GM19023 (cell line): ENCODE measurements at regions not wholly inside any gene's neighbourhood (a gene's known extent, or its start where the extent isn't known, plus 50 kb on each side); places are given as distances from the start of the nearest gene placed in this dataset.

Experiments
- ATAC-seq: cut with Tn5 transposase; IDR thresholded peaks from one replicate; pipeline ENCODE4 v1.9.1; 2021; ENCODE audit warnings: mild to moderate bottlenecking, moderate library complexity; ENCODE audit not compliant: unreplicated experiment

DNA sequence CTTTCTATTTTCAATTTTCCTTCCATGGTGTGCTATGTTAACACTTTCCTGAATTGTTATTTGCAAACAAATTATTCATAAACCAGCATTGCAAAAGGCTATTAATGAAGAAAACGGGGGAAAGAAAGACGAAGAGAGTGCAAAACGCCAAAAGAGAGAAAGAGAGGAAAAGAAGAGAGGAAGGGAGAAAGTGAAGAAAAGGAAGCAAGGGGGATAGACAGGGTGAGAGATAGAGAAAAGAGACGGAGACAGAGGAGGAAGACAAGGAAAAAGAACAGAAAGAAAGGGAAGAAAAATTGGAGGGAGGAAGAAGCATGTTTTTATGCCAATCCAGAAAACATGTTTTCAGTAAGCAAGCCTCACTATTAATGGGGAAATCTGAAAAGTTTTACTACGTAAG, 310.6 kb downstream of the TFEC start:
- no peak for ATAC-seq

- no peak for ATAC-seq
Measured at GRCh38 chr7:115709664-115710063, 320.9 kb downstream of the TFEC start.

- ATAC-seq, result no peak
Measured at GRCh38 chr7:115708013-115708341, 322.6 kb downstream of the TFEC start.

DNA sequence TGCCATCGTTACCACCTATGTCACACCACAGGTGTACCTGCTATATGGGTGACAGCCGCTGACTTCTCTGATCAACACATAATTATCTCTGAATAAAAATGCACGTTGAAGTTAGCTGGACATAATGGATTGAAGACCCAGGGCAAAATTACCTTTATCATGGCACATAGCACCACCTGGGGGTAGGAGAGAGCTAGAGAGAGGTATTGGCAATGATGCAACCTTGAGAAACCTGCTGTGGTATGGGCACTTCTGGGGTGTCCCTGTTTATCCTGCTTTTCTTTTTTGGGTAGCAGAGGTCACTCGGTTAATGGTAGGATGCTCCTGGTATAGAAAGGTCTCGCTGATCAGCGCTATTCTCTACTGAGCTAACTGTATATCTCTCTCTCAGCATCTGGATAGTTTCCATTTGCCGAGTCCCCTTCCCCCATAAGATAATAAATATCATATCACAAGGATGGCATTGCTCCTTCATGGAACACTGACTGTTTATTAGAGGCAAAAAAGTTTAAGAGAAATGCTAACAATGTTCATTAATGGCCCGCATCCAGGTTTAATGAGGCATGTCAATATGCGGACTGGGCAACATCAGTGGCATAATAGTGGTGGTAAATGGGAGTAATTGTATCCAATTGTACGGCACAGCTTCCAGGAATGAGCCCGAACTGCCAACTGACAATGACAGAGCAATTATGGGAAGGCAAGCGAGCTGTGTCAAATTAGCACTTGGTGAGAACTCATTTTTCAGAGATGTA, 323.1 kb downstream of the TFEC start:
- ATAC-seq, result no peak

DNA sequence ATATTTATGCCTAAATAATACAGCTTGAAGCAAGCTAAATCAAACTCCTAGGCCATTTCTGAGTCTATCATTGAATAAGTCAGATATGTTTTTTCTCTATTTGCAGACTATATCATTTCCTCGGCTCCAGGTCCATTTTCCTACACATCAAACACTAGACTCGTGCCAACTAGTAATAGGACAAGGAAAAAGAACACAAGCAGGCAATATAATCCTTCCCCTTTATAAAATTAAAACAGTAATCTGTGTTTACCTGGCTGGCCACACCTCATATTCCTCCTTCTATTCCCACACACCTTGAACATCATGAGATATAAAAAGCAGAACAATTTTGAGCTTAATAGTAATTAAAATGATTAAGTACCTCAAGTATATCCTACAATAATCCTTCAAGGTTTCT, 325.7 kb downstream of the TFEC start:
- no peak for ATAC-seq

DNA sequence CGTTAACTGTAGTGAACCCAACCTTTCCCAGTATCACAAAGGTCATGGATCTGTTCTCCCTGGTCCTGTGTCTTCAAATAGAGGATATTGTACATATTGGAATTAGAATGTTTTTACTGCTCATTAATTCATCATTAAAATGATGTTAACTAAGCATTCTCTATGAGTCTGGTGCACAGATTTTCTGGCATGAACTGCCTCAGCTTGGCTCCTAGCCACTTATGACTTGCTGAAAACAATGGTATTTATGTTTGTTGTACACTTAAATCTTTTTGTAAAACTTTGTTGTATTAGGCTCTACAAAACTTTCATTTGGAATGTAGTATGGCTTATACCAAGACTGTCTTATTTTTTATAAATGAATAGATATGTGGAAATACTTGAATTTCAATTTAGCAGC, 329.4 kb downstream of the TFEC start:
- no peak for ATAC-seq

DNA sequence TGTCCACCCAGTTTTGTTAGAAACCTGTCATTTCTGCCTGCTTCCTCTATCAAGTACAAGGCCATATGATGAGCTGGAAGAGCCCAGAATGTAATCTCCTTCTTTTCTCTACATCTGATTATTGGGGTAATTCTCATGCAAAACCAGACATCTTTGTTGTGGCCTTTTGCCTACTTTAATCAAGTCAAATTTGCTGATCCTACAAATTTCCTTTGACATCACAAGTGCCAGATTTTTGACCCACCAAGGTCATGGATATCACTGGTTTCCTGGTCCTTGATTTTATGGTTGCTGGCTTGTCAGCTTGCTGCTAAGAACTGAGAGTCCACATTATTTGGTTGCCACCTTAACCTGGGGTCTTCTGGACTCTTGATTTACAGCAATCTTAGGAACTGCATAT, 336.1 kb downstream of the TFEC start:
- ATAC-seq, result no peak

DNA sequence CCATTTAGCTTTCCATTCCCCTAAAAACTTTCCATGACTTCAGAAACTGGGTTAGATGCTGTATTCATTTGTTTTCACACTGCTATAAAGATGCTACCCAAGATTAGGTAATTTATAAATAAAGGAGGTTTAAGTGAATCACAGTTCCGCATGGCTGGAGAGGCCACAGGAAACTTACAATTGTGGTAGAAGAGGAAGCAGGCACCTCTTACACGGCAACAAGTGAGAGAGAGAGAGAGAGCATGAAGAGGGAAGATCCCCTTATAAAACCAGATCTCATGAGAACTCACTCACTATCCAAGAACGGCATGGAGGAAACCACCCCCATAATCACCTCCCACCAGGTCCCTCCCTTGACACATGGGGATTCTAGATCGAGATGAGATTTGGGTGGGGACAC, 336.8 kb downstream of the TFEC start:
- ATAC-seq, result no peak

DNA sequence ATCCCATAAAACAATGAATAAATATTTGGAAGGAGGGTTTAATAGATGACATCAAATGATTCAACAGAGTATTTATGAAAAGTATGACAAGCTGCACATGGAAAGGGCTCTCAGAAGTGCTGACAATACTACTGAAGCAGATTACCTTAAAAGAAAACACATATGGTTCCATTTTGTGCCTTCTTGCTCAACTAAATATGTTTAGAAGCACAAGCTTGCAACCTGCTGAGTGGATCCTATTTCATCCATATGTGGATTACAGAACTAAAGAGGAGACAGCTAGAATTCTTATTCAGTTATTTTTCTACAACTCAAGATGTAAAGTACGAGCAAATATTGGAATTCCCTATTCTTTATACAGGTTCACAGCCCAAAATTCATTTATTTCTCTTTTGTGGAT, 340.6 kb downstream of the TFEC start:
- no peak for ATAC-seq

DNA sequence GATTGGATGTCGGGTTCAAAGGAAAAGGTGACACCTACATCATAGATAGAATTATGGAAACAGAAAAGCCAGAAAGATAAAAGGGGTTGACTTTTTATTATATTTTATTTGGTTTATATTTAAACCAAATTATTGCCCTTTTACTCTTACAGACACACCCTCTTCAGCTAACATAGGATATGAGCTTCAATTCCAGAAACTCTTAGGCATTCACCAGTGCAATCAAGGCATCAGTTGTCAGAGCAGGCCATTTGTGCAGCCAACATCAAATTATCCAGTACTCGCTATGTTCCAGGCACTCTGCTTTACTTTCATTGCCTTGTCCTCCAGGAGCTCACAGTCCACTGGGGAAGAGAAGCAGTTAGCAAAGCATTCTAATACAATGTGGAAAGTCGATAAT, 347.5 kb downstream of the TFEC start:
- no peak for ATAC-seq

DNA sequence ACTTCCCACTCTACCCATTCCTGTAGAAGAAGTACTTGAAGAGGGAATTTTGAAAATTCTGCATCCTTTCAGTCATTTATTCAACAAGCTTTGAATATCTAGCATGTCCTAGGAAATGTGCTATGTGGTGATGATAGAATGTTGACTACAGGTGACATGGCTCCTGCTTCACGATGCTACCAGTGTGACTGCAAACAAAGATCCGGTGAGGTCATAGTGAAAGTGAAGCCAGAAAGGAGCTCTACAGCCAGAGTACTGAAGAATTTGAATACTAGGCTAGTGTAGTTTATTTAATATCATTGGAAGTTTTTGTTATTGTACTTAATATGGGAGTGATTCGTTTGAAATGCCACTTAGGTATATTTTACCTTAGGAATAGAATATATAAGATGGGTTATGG, 348.1 kb downstream of the TFEC start:
- no peak for ATAC-seq

DNA sequence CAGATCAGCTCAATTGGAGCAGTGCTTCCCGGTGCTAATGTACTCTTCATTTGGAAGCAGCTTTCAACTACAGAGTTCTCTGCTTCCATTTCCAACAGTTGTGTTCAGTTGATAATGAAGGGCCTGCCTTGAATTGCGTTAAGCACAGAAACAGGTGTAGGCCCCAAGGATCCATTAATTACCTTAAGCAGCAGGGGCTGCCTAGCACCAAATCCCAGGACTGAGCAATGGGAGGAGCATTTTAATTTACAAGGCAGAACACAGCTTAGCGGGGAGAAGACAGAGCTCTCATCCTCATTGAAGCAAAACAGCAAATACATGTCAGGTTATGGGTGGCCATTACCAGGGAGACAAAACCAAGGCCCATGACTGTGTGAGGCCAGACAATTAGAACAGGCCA, 349.6 kb downstream of the TFEC start:
- ATAC-seq, result no peak

GRCh38 chr7:115679976-115680375, 350.6 kb downstream of the TFEC start:
- no peak for ATAC-seq

DNA sequence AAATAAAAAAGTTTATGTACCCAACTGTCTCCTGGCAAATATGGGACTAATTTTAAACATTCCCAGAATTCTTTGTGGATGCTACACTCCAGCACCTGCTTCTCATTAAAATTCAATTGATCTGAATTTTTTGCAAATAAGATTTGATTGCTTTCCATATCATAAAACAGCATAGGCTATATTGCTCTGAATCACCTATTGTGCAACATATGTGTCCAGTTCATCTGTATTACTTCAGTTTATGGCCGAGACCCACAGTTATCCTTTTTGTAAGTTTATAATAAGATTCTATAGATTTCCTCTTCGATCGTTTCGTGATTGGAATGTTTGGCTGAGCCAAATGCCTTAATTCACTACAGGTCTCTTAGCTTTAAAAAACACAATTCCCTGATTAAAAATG, 351.1 kb downstream of the TFEC start:
- ATAC-seq, result no peak

DNA sequence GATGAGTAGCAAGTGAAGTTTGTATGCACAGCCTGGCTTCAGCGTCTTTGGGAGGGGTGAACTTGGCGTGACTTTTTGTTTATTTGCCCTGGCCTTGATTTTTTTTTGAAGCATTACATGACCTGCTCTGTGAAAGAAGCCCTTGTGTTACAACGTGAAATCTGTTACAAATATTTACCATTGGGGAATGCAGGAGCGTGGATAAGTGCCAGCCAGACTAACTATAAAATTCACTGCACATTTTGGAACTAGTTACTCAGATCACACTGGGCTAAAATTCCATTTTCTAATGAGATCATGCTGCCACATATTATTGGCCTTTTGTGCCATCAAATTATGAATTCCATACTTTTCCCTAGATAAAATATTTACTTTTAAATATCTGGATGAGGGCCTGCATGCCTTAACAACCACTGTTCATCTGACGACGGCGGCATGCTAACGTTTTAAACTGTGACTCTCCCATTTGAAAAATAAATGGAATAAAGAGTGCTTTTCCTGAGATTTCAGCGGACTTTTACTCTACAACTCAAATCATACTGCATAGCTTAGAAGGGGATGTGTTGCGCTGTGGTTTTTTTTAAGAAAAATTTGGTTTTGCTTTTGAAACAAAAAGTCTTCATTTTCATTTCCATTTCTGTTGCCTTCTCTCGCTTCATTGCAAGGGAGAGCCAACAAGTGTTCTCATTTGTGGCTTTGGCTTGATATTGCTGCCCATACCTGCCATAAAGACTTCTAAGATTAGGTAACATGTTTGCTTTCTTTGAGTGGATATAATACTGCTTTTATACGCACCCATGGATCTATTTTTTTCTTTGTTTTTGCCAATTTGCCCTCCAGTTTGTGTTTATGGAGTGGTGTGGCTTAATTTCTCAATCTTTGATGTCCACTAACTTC, 352.2 kb downstream of the TFEC start:
- ATAC-seq, result no peak

- no peak for ATAC-seq
Measured at GRCh38 chr7:115676707-115677106, 353.9 kb downstream of the TFEC start.

GRCh38 chr7:115676080-115676479, 354.5 kb downstream of the TFEC start:
- no peak for ATAC-seq

- ATAC-seq, result no peak
Measured at GRCh38 chr7:115674467-115675024, 356.0 kb downstream of the TFEC start.

GRCh38 chr7:115672024-115672423, 358.5 kb downstream of the TFEC start:
- no peak for ATAC-seq

GRCh38 chr7:115662676-115663075, 367.9 kb downstream of the TFEC start:
- no peak for ATAC-seq

GRCh38 chr7:115662120-115662519, 368.4 kb downstream of the TFEC start:
- no peak for ATAC-seq

GRCh38 chr7:115658223-115658622, 372.3 kb downstream of the TFEC start:
- ATAC-seq, result no peak
